Nephron (organoid): ENCODE measurements at regions not wholly inside any gene's neighbourhood (a gene's known extent, or its start where the extent isn't known, plus 50 kb on each side); places are given as distances from the start of the nearest gene placed in this dataset.

ENCODE experiments used
- H3K27ac Mint-ChIP-seq, 3 experiments: 2 replicates each; pipeline ENCODE4 v1.8.0; 2020; ENCODE audit warnings: mixed read lengths in 3 of 3, mild to moderate bottlenecking in 2 of 3, moderate library complexity in 1 of 3
- H3K27me3 Mint-ChIP-seq: 2 replicates; pipeline ENCODE4 v1.8.0; 2021; ENCODE audit warnings: low read depth, mild to moderate bottlenecking, moderate library complexity, mixed read lengths
- H3K36me3 Mint-ChIP-seq: 2 replicates; pipeline ENCODE4 v1.8.0; 2020; ENCODE audit warnings: low read depth, mixed read lengths
- H3K4me1 Mint-ChIP-seq: 2 replicates; pipeline ENCODE4 v1.8.0; 2020; ENCODE audit warnings: mixed read lengths
- H3K4me3 Mint-ChIP-seq, 3 experiments: 2 replicates each; pipeline ENCODE4 v1.8.0; 2020; ENCODE audit warnings: mild to moderate bottlenecking in 3 of 3, mixed read lengths in 3 of 3, moderate library complexity in 2 of 3
- H3K9me3 Mint-ChIP-seq: 2 replicates; pipeline ENCODE4 v1.8.0; 2020; ENCODE audit warnings: mixed read lengths
- TF ChIP-seq, protein P1 (sequence below), 3 experiments: fragments of 200-600 bp; sonication (generic); IDR thresholded peaks; one replicate each; pipeline ENCODE4 v1.5.0; 2021; ENCODE audit warnings: antibody characterized with exemption in 3 of 3; ENCODE audit not compliant: unreplicated experiment in 3 of 3

DNA sequence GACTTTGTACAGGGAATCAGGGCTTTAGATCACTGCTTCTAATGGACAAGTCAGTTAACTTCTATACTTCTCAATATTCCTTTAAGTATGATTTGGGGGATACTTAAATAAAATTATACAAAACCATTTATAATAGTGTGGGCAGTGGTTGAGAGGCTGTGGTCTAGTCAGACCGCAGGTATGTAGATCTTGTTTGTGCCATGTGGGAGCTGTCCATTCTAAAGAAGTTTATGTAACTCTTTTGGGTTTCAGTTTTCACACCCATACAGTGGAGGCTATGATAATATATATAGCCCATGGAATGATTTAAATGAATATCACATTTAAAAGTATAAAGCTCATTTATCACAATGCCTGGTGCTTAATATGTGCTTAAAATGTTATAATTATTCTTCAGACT lies 654.3 kb upstream of the KIF2B start:
- Mint-ChIP-seq H3K4me1 (no peaks in the 10 kb centered on the region), H3K4me3 (no peak overlapping the region), H3K36me3 (no peaks in the 10 kb centered on the region), H3K27me3 (no peaks in the 10 kb centered on the region), H3K9me3 (no peaks in the 10 kb centered on the region), H3K27ac (no peak overlapping the region)
- TF ChIP-seq, protein P1, sequence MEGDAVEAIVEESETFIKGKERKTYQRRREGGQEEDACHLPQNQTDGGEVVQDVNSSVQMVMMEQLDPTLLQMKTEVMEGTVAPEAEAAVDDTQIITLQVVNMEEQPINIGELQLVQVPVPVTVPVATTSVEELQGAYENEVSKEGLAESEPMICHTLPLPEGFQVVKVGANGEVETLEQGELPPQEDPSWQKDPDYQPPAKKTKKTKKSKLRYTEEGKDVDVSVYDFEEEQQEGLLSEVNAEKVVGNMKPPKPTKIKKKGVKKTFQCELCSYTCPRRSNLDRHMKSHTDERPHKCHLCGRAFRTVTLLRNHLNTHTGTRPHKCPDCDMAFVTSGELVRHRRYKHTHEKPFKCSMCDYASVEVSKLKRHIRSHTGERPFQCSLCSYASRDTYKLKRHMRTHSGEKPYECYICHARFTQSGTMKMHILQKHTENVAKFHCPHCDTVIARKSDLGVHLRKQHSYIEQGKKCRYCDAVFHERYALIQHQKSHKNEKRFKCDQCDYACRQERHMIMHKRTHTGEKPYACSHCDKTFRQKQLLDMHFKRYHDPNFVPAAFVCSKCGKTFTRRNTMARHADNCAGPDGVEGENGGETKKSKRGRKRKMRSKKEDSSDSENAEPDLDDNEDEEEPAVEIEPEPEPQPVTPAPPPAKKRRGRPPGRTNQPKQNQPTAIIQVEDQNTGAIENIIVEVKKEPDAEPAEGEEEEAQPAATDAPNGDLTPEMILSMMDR (IDR thresholded peaks at IDR 0.05; ENCODE audit: unreplicated experiment in 3 of 3): no peak

- H3K9me3 Mint-ChIP-seq: no peaks in the 10 kb centered on the region
- H3K27ac Mint-ChIP-seq: no peak overlapping the region
- TF ChIP-seq, protein P1 (IDR thresholded peaks at IDR 0.05; ENCODE audit: unreplicated experiment in 3 of 3): no peak
- no peaks in the 10 kb centered on the region for H3K27me3 Mint-ChIP-seq
- H3K4me1 Mint-ChIP-seq: no peaks in the 10 kb centered on the region
- no peaks in the 10 kb centered on the region for H3K36me3 Mint-ChIP-seq
- no peak overlapping the region for H3K4me3 Mint-ChIP-seq
Measured at GRCh38 chr17:53166731-53167130, 656.0 kb upstream of the KIF2B start.

- Mint-ChIP-seq H3K27ac (no peak overlapping the region), H3K36me3 (no peaks in the 10 kb centered on the region), H3K9me3 (no peaks in the 10 kb centered on the region), H3K4me3 (no peak overlapping the region), H3K27me3 (no peaks in the 10 kb centered on the region), H3K4me1 (peaks cover 7% of the 10 kb centered on the region)
- TF ChIP-seq, protein P1 (IDR thresholded peaks at IDR 0.05; ENCODE audit: unreplicated experiment in 3 of 3): peak; percentile 48 to 71 (median 54)
Measured at GRCh38 chr17:53150101-53150698, 672.5 kb upstream of the KIF2B start.

GRCh38 chr17:53149316-53149715 lies 673.4 kb upstream of the KIF2B start:
- Mint-ChIP-seq H3K4me3 (no peak overlapping the region), H3K27ac (no peak overlapping the region), H3K27me3 (no peaks in the 10 kb centered on the region), H3K36me3 (no peaks in the 10 kb centered on the region), H3K9me3 (no peaks in the 10 kb centered on the region), H3K4me1 (peaks cover 7% of the 10 kb centered on the region)
- TF ChIP-seq, protein P1 (IDR thresholded peaks at IDR 0.05; ENCODE audit: unreplicated experiment in 3 of 3): no peak

DNA sequence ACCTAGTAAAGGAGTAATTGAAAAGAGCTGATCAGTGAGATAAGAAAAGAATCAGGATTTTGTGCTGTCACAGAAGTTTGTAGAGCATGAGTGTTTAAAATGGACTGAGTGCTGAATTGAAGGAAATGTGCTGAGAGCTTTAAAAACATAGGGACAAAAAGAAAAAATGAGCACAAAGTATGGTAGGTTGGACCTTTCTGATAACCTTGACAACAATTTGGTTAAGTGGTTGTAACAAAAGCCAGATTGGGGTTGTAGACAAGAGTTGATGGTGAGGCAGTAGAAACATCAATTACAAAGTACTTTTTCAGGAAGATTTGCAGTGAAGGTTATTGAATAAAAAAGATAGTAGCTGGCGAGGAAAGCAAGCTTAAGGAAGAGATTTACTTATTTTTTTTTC lies 674.7 kb upstream of the KIF2B start:
- Mint-ChIP-seq H3K36me3 (no peaks in the 10 kb centered on the region), H3K4me3 (no peak overlapping the region), H3K27me3 (no peaks in the 10 kb centered on the region), H3K27ac (no peak overlapping the region), H3K9me3 (no peaks in the 10 kb centered on the region), H3K4me1 (peaks cover 7% of the 10 kb centered on the region)
- TF ChIP-seq, protein P1 (IDR thresholded peaks at IDR 0.05; ENCODE audit: unreplicated experiment in 3 of 3): no peak

DNA sequence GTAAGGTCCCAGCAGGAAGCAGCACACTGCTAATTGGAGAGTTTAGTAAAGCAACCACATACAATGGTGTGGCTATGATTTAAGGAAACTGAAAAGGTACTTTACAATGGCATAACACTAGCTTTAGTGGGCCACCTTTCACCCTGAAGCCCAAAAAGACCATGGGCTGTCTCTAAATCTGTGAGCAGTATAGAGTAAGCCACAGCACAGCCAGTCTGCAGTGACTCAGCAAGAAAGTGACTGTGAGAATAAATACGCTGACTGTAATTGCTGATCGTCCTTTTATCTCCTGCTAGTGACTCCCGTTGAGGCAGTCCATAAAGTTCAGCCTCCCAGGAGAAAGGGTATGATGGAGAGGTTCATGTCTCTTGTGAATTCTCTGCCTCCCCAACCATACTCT lies 679.8 kb upstream of the KIF2B start:
- H3K9me3 Mint-ChIP-seq: no peaks in the 10 kb centered on the region
- no peak overlapping the region for H3K27ac Mint-ChIP-seq
- H3K36me3 Mint-ChIP-seq: no peaks in the 10 kb centered on the region
- TF ChIP-seq, protein P1 (IDR thresholded peaks at IDR 0.05; ENCODE audit: unreplicated experiment in 3 of 3): no peak
- H3K4me1 Mint-ChIP-seq: peaks cover 7% of the 10 kb centered on the region
- no peak overlapping the region for H3K4me3 Mint-ChIP-seq
- no peaks in the 10 kb centered on the region for H3K27me3 Mint-ChIP-seq
